Hematopoietic multipotent progenitor cell (in vitro differentiated cells): ENCODE measurements at regions not wholly inside any gene's neighbourhood (a gene's known extent, or its start where the extent isn't known, plus 50 kb on each side); places are given as distances from the start of the nearest gene placed in this dataset. TPM values are rescaled to one million over a fixed set of nuclear protein-coding genes. Genes with fewer than 3 reads are reported as not detected.

ENCODE experiments used
- DNase-seq, 3 donors: peaks; one replicate each; pipeline ENCODE4 v3.0.0-alpha.2; 2011 to 2015; ENCODE audit warnings: low read depth in 2 of 3, low spot score in 2 of 3
- small RNA-seq: library from RNA; depleted of rRNA; stranded (forward); fragments of <200 nt; gene quantifications from one replicate; pipeline ENCODE3, GENCODE V24; 2012

DNA sequence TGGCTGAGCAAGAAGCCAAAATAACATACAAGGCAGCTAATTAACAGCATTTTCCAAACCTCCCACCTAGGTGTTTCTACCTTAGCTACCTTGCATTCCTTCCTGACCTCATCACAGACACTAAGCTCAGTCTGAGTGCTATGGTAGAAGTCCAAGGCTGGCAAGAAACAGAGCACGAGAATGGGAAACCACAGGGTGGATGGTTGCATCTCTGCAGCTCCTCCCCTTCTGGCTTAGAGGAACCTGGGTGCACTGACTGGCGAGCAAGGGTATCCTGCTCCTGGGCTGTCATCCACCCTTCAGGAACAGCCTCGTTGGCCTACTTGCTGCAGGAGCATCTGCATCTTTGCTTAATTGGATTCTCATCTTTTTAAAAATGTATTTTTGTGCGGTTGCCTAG is 73.1 kb upstream of the KIRREL3 start:
- no peak for DNase-seq

DNA sequence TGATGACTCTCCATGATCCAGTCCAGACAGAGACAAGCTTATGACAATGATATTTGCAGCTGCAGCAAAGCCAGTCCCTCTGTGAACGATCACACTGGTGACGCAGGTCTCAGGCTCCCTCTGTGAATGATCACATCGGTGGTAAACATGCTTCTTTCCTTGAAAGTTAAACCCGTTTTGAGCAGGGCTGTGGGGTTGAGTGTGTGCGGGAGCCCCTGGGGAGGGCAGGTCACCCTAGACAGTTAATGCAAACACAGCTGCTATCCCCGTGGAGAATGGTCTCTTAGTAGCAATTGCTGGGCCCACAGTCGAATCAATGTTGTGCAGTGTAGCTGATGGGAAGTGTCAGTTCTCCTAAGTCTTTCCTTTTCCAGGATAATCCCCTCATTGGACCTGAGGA is 71.0 kb upstream of the KIRREL3 start:
- DNase-seq: no peak

DNA sequence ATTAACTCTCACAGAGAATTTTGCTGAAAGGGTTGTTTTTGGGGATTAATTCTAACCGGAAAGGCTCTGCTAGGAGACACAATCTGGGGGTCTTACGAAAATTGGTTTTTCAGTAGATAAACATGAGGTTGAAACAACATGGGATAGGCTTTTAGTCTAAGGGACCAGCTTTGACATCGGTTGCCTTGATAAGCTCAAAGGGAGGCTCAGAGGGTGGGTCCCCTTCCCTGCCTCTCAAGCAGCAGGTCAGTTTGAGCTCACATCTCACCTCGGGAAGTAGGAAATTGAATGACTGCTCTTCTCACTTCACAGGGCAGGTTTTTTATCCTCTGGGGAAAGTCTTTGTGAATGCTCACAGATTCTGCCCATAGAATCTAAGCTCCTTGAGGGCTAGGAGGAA is 70.2 kb upstream of the KIRREL3 start:
- no peak for DNase-seq

DNA sequence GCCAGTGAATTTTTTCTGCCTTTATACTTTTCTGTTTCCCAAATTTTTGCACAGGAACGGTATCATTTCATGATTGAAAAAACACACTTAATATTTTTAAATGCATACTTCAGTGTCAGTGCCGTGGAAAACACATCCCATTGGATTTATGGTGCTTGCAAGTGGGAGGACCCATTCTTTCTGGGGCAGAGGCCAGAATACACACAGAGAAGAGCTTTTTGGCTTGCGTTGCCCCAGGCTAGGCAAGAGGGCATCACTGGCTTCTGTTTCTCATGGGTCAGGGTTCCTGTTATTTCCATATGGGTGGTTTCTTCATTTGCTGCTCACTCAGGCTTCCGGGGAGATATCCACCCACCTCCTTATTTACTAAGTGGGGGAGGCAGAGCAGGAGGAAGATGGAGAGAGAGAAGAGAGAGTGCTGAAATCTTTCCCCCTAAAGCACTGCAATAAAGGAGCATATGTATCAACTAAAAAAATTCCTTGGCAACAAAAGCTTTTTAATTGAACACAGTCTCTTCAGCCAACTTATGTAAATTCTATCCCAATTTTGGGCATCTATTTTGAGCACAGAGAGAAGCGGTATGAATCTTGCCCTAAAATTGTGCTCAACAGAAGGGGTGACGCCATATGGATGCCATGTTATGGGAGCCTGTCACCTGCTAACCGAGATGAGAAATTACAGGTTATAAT is 66.0 kb upstream of the KIRREL3 start:
- DNase-seq: no peak

DNA sequence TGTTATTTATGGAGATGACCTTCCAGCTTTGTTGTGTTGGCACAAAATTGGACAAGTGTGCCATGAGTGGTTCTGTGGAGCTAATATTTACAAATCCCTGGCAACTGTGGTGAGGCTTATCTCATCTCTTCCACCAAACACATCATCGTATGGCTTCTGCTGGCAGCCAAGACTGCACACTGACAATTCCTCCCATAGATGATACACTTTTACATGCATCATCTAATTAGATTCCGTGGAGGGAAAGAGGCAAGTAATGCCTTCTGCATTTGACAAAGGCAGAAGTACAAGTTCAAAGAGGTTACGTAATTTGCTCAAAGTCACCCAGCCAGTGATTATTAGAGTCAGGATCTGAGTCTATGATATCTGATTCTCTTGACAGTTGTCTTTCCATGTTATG is 62.7 kb upstream of the KIRREL3 start:
- DNase-seq: no peak

DNA sequence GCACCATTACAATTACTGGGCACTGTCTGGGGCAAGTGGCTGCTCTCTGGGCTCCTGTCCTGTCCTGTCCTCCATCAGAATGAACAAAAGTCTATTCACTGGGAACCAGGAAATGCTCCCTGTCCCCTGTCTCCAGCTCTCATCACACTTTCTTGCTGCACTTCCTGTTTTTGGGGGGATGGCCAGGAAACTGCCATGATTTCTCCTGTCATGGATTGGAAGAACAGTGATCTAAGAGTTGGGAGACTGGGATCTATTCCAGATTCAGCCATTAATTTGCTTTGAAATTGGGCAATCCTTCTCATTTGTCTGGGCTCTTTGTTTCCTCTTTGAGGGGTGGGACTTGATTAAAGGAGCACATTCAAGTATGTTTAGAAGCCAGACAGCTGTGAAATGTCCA is 61.4 kb upstream of the KIRREL3 start:
- DNase-seq: no peak

DNA sequence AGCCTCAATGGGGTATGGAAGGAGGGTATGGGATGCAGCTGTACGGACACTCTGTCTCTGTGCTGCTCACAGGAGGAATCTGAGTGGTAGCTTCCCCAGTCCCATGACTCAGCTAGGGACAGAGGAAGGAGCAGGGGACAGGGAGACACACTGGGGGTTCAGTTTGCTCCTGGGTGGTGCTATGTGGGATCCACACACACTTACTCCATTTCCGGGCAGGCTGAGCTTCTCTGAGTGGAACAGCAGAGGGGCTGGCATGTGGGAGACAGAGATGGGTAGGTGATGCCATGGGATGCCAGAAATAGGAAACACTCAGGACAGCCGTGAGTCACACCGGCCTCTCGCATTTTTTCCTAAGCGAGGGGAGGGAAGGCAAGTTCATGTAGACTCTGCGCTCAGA is 59.2 kb upstream of the KIRREL3 start:
- no peak for DNase-seq

DNA sequence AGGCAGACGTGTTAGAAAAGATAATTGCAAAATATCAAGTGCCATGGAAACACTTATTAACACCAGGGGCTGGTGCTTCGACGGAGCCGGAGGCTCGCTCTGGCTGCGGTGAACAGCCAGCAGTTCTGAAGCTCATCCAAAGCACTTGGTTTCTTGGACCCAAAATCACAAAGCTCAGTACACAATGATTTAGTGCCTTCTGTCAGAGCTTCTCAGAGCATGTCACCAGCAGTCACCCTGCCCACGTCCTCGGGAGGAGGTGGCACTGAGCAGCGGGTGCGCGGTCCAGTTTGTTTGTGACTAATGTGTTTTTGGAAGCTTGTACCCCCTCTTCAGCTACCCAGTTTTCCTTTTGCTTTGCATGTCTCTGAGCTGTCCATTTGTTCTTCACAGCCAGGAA is 58.7 kb upstream of the KIRREL3 start:
- no peak for DNase-seq

DNA sequence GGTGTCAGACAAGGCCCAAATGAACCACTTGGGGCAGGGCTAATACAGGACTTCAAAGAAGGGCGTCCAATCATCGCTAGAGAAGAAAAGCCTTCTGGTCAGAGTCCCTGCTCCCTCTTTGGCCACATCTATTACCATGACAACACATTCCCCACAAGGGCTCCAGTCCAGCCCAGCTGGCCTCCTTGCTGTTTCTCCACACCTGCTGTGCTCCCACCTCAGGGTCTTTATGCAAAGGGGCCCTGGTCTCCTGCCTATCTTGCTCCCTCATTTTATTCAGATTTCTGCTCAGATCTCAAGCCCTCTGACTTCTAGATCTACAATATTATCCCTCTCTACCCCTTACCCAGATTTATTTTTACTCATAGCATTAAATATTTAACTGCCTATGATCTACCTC is 58.0 kb upstream of the KIRREL3 start:
- DNase-seq: no peak

DNA sequence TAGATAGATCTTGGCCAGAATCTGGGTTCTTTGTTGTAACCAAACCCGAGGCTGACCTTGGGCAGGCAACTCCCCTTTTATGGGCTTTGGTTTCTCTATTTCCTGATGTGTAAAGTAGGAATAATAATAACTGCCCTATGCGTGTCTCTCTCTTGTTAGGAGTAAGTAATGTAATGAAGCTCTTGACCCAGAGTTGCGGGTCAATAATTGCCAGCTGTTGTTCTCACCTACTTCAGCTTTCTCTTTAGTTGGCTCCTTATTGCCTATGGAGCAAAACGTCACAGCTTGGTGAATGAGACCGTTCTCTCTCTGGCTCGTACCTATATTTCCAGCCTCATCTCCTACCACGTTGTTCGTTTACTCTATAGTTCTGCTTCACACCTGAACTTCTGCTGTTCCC is 56.6 kb upstream of the KIRREL3 start:
- no peak for DNase-seq

DNA sequence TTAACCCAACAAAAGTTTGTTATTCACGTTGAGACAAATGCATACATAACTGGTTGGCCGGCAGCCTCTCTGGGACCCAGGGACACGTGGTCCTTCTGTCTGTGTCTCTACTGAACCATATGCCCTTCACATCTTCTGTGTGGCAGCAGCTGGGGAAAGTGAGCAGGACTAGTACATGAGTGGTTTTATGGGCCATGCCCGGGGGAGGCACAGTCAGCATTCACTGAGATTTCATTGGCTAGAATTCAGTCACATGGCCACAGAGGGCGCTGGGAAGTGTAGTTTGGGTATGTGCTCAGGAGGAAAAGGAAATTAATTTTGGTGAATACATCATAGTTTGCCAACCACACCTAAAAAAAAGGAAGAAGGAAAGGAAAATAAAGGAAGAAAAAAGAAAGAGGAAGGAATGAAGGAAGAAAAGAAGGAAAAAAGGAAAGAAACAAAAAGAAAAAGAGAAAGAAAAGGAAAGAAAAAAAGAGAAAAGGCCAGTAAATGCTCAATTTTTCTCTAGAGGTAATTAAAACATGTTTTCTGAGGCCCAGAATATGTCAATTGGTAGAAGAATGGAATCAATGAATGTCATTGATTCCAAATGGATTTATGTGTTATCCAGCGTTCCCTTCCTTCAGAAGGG is 55.9 kb upstream of the KIRREL3 start:
- no peak for DNase-seq

DNA sequence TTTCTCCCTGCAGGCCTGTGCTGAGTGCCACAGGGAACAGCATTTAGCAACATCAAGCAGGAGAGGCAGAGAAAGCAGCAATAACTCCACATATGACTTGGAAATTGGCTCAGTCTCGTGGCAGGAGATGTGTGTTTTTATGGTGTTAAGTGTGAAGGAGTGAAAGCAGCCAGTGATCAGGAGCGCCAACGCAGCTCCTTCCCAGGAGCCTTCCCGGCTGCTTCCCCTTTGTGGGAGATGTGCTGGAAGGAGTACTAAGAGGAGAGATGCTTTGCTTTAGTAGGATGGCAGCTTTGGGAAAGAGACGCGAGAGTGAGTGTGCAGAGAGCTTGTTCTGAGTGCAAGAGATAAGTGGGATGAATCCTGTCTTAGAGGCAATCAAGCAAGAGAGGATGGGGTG is 54.7 kb upstream of the KIRREL3 start:
- no peak for DNase-seq

DNA sequence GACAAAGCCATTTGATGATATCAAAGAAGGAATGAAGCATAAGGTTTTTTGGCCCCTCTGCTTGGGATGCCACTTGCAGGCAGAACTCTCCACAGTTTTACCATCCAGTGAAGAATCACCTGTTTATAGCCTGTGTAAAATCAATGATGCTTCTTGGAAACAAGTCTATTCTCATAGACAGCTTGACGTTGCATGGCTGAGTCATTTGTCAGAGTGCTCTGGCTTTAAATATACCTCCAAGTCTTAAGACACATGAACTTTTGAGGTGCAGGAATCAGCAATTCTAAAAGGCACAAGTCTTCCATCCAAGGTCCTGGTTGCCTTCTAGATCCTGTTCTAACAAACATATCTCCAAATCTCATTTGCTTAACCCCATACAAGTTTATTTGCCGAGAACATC is 53.6 kb upstream of the KIRREL3 start:
- no peak for DNase-seq

DNA sequence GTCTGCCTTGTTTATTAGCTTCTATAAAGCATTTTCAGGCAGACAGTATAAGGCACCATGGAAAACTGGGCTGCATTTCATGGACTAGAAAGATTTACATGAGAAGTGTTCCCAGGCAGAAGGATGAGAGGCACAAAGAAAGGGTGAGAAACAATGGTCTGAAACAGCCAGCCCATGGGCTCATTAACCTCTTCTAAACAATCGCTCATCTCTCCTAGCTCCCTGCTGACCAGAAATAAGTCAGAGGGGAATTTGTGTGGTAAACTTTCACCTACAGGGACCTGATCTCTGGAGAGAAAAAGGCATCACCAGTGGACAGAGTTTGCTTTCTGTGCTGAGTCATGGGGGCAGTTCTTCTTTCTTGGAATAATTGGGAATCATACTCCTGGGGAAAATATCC is 51.8 kb upstream of the KIRREL3 start:
- no peak for DNase-seq

Small RNA genes in the stretch of these regions (small RNA-seq; reads per million reads assigned to genes)
- not detected for gene RN7SKP279
